ENCODE measurements at regions not wholly inside any gene's neighbourhood (a gene's known extent, or its start where the extent isn't known, plus 50 kb on each side); places are given as distances from the start of the nearest gene placed in this dataset.

DNA sequence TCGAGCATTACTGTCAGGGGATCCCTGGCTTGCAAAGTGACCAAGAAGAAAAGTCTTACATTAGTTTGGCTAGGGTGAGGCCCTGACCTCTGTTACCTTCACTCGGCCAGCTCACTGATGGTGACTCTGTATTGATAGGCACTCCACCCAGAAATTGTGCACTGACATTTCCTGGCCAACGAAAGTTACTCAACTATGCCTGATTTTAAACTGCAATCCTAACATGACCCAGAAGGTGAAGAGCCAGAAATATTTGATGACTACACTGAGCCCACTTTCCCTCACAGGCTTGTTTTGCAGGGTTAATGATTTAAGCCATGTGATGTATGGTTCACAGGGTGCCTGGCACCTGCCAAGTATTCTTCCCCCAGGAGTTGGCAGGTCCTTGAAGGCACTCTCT is 208.2 kb upstream of the MAF start:
- DNase-seq: no peak

DNA sequence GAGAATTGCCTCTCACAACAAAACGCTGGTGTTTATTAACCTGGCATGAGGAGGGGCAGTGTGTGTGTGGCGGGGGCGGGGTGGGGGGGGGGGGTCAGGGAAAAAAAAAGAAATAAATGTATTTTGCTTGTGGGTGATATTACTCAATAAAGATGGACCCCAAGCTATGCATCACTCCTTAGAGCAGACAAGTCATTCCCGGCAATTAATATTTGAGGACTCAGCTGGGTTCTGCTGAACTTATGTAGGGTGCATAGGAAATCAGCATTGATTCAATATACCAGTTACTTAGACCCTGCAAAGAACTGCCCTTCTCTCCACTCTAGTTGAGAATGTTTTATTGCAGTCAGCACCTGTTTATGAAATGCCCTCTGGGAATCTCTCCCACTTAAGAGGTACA is 206.2 kb upstream of the MAF start:
- DNase-seq: no peak

- no peak for DNase-seq
Observed at GRCh38 chr16:79805621-79806020, 205.1 kb upstream of the MAF start.

DNA sequence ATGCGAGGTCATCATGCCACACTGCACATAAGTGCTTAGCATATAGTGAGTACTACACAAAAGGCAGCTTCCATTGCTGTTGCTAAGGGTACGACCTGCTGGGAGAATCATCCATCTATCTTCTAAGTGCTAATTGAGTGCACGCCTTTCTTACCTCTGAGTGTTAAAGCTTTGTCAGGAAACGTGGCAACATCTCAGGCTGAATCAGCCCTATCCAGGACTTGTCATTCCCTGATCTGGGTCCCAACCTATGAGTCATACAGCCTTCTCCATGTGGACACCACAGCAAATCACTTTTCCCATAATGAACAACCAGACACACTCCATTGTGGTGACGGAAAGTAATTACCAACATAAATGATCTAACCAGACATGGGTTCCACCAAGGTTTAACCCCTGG is 201.1 kb upstream of the MAF start:
- DNase-seq: no peak

- no peak for DNase-seq
Observed at GRCh38 chr16:79800016-79800608, 199.6 kb upstream of the MAF start.

- DNase-seq: no peak
Observed at GRCh38 chr16:79798416-79799053, 198.0 kb upstream of the MAF start.

DNA sequence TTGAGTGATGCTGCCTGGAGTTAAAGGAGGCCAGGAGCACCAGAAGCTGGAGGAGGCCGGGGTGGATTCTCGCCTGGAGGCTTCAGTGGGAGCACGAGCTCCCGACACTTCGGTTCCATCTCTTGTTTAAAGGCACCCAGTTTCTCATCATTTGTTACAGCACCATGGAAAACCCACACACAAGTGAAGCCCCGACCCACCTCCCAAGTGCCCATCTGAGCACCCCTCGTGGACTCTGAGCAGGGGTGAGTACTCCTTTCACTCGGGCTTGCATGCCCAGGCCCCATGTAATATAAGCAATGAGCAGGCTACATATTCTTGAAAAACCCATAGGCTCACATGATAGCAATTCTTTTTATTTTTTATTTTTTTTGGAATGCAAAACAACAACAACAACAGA is 196.9 kb upstream of the MAF start:
- no peak for DNase-seq

DNA sequence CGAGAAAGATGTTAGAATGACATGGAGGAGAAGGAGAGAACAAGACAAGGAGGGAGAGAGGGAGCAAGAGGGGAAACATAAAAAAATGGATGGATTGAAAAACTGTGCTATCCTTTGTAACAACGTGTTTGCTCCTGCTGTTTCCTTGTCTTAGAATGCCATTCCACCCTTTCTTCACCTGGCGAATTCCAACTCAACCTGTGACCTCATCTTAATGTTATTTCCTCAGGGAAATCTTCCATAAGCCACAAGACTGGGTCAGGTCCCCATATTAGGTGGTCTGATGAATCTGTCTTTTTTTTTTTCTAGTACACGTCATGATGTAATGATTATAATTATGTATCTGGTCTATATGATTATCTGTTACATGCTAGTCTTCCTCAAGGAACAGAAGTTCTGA is 195.0 kb upstream of the MAF start:
- no peak for DNase-seq

DNA sequence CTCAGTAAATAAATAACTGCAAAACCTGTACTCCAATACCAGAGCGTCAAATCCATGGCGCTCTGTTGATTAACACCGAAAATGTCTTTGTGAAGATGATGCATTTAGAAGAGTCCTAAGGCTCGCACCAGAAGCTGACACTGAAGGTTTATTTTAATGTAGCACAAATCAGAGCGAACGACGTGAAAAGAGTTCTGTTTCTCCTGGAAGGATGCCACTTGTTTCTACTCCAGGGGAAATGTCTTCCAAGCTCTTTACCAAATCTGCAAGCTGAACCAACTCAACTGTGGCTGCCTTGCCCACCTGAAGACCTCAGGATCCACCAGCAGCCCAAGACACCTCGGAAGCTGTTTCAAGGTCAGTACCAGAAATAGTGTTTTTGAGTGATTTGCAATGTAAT is 194.4 kb upstream of the MAF start:
- no peak for DNase-seq

- DNase-seq: no peak
Observed at GRCh38 chr16:79792664-79793351, 192.3 kb upstream of the MAF start.

DNA sequence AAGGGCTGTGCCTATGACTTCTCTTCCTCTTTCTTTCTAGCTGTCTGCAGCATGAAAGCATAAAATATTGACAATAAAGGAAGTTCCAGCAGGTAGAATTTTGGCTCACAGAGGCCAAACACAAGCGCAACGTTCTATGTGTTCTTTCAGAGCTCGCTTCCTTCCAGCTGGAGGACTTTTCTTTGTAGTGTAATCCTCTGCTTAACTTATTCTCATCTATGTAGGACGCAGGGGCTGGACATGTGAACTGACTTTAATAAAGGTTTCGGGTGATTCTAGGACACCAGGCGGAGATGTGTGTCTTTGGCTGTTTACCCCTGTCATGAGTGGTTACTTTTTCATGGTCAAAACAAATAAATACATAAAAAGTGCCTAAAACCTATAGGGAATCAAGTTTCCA is 191.5 kb upstream of the MAF start:
- DNase-seq: no peak

- DNase-seq: no peak
Observed at GRCh38 chr16:79790854-79791253, 190.3 kb upstream of the MAF start.

DNA sequence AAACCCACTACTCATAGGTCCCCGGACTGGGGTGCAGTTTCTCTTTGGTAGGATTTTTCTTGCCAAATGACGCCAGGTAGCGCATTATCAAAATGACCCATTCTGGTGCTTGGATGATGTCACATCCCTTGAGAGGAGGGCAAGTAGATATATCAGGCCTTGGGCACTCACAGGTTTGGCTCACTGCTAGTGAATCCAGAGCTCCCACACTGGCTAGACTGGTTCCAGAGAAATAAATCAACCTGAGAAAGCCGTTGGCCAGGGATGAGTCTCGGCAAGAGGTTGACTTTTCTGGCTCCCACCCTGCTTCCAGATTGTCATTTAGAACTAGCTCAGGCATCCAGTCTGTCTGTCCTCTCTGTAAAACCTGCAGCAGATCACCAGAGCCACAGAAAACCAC is 188.4 kb upstream of the MAF start:
- DNase-seq: no peak

- no peak for DNase-seq
Observed at GRCh38 chr16:79786389-79786788, 185.9 kb upstream of the MAF start.

DNA sequence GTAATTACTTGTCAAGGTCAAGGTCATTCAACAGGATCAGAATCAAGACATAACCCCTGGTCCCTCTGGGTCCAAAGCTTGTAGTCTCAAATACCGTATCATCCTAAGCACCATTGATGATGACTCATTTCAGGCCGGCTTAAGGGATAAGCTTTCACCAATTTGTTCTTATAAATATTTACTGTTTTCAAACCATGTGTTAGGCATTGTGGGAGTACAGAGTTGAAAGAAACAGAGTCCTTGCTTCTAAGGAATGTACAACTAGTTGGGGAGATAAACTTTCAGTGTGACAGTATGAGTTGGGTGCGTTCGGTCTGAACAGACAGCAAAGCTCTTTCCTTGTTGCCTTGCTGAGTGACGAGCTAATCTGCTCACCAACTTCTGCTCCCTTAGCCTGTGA is 183.5 kb upstream of the MAF start:
- no peak for DNase-seq

- no peak for DNase-seq
Observed at GRCh38 chr16:79777679-79778078, 177.1 kb upstream of the MAF start.

DNA sequence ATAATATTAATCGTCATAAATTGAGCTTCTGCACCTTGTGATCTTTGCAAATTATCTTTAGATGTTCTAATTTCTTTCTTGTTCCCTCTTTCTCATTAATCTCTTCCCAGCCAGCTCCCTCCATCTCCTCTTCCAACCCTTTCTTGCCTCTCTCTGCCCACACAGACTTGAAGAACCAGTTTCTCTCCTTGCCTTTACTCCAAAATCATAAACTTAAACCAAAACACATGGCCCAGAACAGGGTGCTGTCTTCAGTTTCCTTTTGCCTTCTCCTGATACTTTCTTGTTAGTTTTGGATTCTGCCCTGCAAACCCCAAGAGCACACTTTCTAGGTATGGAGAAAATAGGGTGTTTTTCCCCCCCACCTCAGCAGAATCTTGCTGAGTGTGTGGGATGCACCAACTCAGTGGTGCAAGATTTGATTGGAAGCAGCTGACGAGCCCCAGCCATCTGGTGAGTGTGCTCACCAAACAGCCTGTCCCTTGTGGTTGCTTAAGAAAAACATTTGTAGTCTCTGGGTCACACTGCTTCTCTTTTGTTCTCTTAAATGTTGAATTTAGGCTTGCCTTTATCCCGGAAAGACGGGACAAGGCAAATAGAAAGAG is 175.8 kb upstream of the MAF start:
- no peak for DNase-seq

- no peak for DNase-seq
Observed at GRCh38 chr16:79772784-79773183, 172.2 kb upstream of the MAF start.

DNA sequence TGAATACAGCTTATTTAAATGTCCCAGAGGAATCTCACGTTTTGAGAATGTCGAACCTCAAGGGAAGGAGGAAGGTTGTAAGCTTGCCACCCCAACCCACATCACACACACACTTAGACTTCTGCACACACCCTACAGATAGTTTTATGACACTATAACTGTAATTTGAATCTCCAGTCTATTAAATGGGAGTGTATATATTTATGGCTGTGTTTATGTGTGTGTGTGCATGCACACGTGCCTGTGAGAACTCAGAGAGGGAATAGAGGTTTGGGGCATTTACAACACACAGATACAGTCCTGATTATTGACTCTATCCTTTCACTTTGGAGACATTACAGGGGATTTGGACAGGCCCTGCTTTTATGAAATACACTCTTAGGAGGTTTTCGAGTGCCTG is 171.5 kb upstream of the MAF start:
- no peak for DNase-seq

DNA sequence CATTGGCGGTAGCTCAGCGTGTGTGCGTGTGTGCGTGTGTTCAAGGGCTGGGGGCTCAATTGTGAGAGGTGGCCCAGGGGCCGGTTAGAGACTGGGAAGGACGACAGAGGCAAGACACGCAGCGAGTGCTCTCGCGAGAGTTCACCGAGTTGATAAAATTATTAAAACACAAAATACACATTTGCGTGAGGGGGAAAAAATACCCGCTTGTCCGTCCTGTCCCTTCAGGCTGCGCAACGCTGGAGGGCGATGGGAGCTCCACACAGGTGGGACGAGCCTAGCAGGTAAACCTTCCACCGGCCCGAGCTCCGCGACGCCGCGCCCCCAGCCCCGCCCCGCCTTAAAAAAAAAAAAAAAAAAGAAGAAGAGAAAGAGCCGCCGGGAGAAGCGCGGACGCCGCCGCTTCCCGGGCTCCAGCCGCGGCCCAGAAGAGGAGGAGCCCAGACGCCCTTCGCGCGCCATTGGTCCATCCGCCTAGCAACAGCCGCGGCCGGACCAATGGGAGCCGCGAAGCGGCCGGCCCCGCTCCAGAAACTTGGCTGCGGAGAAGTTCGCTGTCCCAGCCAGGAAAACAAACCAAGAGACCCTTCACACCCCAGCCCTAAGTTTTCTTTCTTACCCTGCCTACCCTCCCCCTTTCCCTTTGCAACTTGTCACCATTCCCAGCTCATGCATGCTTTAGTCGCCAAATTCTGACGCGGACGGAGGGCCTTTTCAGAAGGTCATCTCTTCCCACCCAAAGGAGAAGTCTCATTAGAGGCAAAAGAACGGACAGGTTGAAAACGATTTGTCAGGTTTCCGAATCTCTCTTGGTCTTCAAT is 169.9 kb upstream of the MAF start:
- peak; percentile 7 to 18 (median 8) for DNase-seq

DNA sequence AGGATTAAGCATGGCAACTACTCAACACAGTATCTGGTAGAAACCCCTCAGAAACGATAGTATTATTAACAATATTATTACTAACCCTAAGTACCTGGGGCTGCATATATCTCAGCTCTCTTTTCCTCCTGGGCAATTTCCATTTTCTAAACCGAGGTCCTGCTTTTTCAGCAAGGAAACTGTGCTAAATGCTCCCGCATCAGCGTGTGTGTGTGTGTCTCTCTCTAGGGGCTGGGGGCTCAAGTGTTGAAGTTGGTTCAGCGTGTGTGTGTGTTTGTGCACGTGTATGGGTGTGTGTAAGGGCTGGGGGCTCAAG is 169.3 kb upstream of the MAF start:
- DNase-seq: no peak

GRCh38 chr16:79769270-79769927 is 168.9 kb upstream of the MAF start:
- DNase-seq: no peak
